ENCODE measurements at regions not wholly inside any gene's neighbourhood (a gene's known extent, or its start where the extent isn't known, plus 50 kb on each side); places are given as distances from the start of the nearest gene placed in this dataset.

GRCh38 chr11:109865548-109866186, 227.5 kb upstream of the ZC3H12C start:
- Histone ChIP-seq H3K79me2 (ENCODE audit: insufficient read depth) (no peaks in the 10 kb centered on the region), H3K9ac (no peak overlapping the region), H3F3A (replicated peaks; ENCODE audit: insufficient read depth) (no peaks in the 10 kb centered on the region), H2AFZ (ENCODE audit: low read depth) (no peak overlapping the region), H3K36me3 (replicated peaks in 1 of 2; ENCODE audit: control insufficient read depth in 1 of 2, insufficient read depth in 2 of 2, low read length in 1 of 2) (no peaks in the 10 kb centered on the region), H4K20me1 (ENCODE audit: insufficient read depth) (no peaks in the 10 kb centered on the region), H3K4me1 (ENCODE audit: control insufficient read depth in 1 of 2, insufficient read depth in 2 of 2, low read depth in 1 of 2, low read length in 1 of 2) (peaks cover 0 to 11% of the 10 kb centered on the region in 2 experiments; a peak in 1 of 4 replicates), H3K9me2 (no peaks in the 10 kb centered on the region), H3K27me3 (ENCODE audit: insufficient read depth) (no peaks in the 10 kb centered on the region), H3K4me3 (ENCODE audit: low read depth in 2 of 2, low read length in 1 of 2) (no peak overlapping the region), H3K4me2 (no peak overlapping the region), H3K9me3 (no peaks in the 10 kb centered on the region), H3K27ac (ENCODE audit: low read depth in 2 of 2, low read length in 1 of 2) (no peak overlapping the region)
- ChIA-PET POLR2A (no interaction called here), CTCF (interaction anchor here (0.6 to 1.5 kb wide), 10 partner anchors 11 to 1461 kb away, joined by 3 to 10 read pairs (median 3); no protein-coding TSS in a partner anchor)
- TF ChIP-seq RFX5 (IDR thresholded peaks at IDR 0.05; ENCODE audit: low read length): no peak
- TF ChIP-seq RAD21 (IDR thresholded peaks at IDR 0.05; ENCODE audit: low read length): peak; percentile 74
- TF ChIP-seq PBX3 (IDR thresholded peaks at IDR 0.05): no peak
- TF ChIP-seq SMC3 (IDR thresholded peaks at IDR 0.05; ENCODE audit: low read depth, low read length): peak; percentile 39; the same call in 1 of the 2 replicates
- peak; percentile 33; the same call in 1 of the 2 replicates for TF ChIP-seq CTCF (IDR thresholded peaks at IDR 0.05)
- no peak for TF ChIP-seq ZBTB33 (IDR thresholded peaks at IDR 0.05; ENCODE audit: borderline replicate concordance, low read depth)
- no peak for TF ChIP-seq FOXJ3 (CRISPR knock-in tag; IDR thresholded peaks at IDR 0.05)
- no peak for TF ChIP-seq GABPA (IDR thresholded peaks at IDR 0.05; ENCODE audit: low read depth)
- no peak for TF ChIP-seq EZH2phosphoT487 (IDR thresholded peaks at IDR 0.05; ENCODE audit: borderline replicate concordance, low read depth)
- WGBS (ENCODE audit: low lambda C conversion rate): 59% methylated on average over 3 of the region's 5 CpGs
- peak; percentile 15 for DNase-seq

- Histone ChIP-seq H3K4me3 (ENCODE audit: low read depth in 2 of 2, low read length in 1 of 2) (no peak overlapping the region), H3K9me3 (no peaks in the 10 kb centered on the region; the same call in 1 of the 2 replicates), H3K27ac (ENCODE audit: low read depth in 2 of 2, low read length in 1 of 2) (no peak overlapping the region), H3K9me2 (no peaks in the 10 kb centered on the region), H3K9ac (no peak overlapping the region), H3K27me3 (ENCODE audit: insufficient read depth) (no peaks in the 10 kb centered on the region), H3F3A (replicated peaks; ENCODE audit: insufficient read depth) (no peaks in the 10 kb centered on the region), H4K20me1 (ENCODE audit: insufficient read depth) (no peaks in the 10 kb centered on the region), H3K4me1 (ENCODE audit: control insufficient read depth in 1 of 2, insufficient read depth in 2 of 2, low read depth in 1 of 2, low read length in 1 of 2) (peaks cover 0 to 11% of the 10 kb centered on the region in 2 experiments; a peak in 1 of 4 replicates), H2AFZ (ENCODE audit: low read depth) (no peak overlapping the region), H3K36me3 (replicated peaks in 1 of 2; ENCODE audit: control insufficient read depth in 1 of 2, insufficient read depth in 2 of 2, low read length in 1 of 2) (no peaks in the 10 kb centered on the region), H3K4me2 (no peak overlapping the region), H3K79me2 (ENCODE audit: insufficient read depth) (no peaks in the 10 kb centered on the region)
- ChIA-PET POLR2A (no interaction called here), CTCF (interaction anchor here (0.9 kb wide), 1 partner anchor 71 kb away, joined by 4 read pairs; no protein-coding TSS in a partner anchor)
- no peak for DNase-seq
- no peak for TF ChIP-seq NFIC (IDR thresholded peaks at IDR 0.05; ENCODE audit: borderline replicate concordance)
- TF ChIP-seq REST (IDR thresholded peaks at IDR 0.05; ENCODE audit: low read depth, low read length): no peak
- TF ChIP-seq ELF1 (IDR thresholded peaks at IDR 0.05): no peak
- no peak for TF ChIP-seq USF1 (IDR thresholded peaks at IDR 0.05; ENCODE audit: borderline replicate concordance, low read depth)
- 33% methylated on average over 2 of the region's 2 CpGs for WGBS (ENCODE audit: low lambda C conversion rate)
Observed at GRCh38 chr11:109867784-109868183, 225.4 kb upstream of the ZC3H12C start.

Measured in SK-N-SH (cell line).